ENCODE measurements at regions not wholly inside any gene's neighbourhood (a gene's known extent, or its start where the extent isn't known, plus 50 kb on each side); places are given as distances from the start of the nearest gene placed in this dataset.

DNA sequence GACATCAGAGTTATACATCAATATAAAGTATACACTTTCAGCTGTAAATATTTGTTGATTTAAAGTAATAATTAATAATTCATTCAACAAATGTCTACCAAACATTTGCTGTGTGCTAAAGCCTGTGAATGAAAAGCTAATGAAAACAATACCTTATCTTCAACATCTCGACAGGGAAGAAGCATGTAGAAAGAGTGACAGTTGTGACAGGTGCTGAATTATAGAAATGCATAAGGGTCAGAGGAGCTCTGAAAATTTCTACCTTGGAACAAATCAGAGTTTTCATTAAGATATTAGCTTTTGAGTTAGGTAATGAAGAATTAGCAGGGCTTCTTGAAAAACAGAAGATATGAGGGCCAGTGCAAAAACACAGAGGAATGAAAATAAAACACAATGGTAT lies 739.2 kb downstream of the VGLL3 start:
- Mint-ChIP-seq H3K27me3 (no peaks in the 10 kb centered on the region), H3K27ac (no peak overlapping the region), H3K9me3 (peaks cover 2 to 14% (median 9%) of the 10 kb centered on the region in 11 donors), H3K4me3 (no peak overlapping the region), H3K4me1 (no peaks in the 10 kb centered on the region), H3K36me3 (peaks cover 0 to 4% (median 0%) of the 10 kb centered on the region in 5 donors)
- Histone ChIP-seq H3K4me1 (ENCODE audit: control insufficient read depth in 2 of 2, insufficient read depth in 2 of 2, low read length in 2 of 2) (no peaks in the 10 kb centered on the region), H3K27me3 (ENCODE audit: control insufficient read depth in 2 of 2, insufficient read depth in 2 of 2, low read length in 2 of 2) (no peaks in the 10 kb centered on the region), H3K27ac (ENCODE audit: low read depth, low read length) (no peak overlapping the region), H3K4me3 (ENCODE audit: low read length) (no peak overlapping the region), H3K9me3 (ENCODE audit: control insufficient read depth in 2 of 3, low read length in 3 of 3) (peaks cover 0 to 4% (median 0%) of the 10 kb centered on the region in 3 experiments), H3K36me3 (ENCODE audit: control insufficient read depth in 2 of 3, insufficient read depth in 3 of 3, low read length in 3 of 3) (no peaks in the 10 kb centered on the region)
- ATAC-seq (no peak), DNase-seq (no peak)
- intact Hi-C loops (cut with micrococcal nuclease): no loop called here
- ChIA-PET POLR2A (no interaction called here), CTCF (interaction anchor here (0.5 kb wide), 1 partner anchor 184 kb away, joined by 3 read pairs; no protein-coding TSS in a partner anchor)

DNA sequence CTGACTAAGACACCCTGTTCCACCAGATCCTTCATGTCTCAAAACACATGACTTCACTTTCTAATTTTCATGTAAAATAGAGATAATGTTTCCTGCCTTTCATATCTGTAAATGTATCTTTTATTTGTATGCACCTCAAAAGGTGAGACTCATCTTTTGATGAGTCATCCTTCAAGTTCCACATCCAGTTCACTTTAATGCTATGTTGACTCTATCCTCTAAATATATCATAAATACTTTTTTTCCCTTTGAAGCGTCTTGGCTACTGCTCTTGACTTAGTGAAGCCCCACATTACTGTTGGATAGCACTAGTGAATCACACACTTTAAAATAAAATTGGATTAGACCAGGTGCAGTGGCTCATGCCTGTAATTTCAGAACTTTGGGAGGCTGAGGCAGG lies 741.1 kb downstream of the VGLL3 start:
- no peak overlapping the region for H3K27ac Mint-ChIP-seq
- H3K9me3 Mint-ChIP-seq: peaks cover 0 to 11% (median 8%) of the 10 kb centered on the region in 11 donors
- intact Hi-C loops (cut with micrococcal nuclease): no loop called here
- H3K4me3 Mint-ChIP-seq: no peak overlapping the region
- Histone ChIP-seq H3K36me3 (ENCODE audit: control insufficient read depth in 2 of 3, insufficient read depth in 3 of 3, low read length in 3 of 3) (no peaks in the 10 kb centered on the region), H3K27me3 (ENCODE audit: control insufficient read depth in 2 of 2, insufficient read depth in 2 of 2, low read length in 2 of 2) (no peaks in the 10 kb centered on the region), H3K4me3 (ENCODE audit: low read length) (no peak overlapping the region), H3K9me3 (ENCODE audit: control insufficient read depth in 2 of 3, low read length in 3 of 3) (peaks cover 0 to 4% (median 0%) of the 10 kb centered on the region in 3 experiments), H3K27ac (ENCODE audit: low read depth, low read length) (no peak overlapping the region), H3K4me1 (ENCODE audit: control insufficient read depth in 2 of 2, insufficient read depth in 2 of 2, low read length in 2 of 2) (no peaks in the 10 kb centered on the region)
- DNase-seq (no peak), ATAC-seq (no peak)
- ChIA-PET POLR2A (no interaction called here), CTCF (no interaction called here)
- no peaks in the 10 kb centered on the region for H3K36me3 Mint-ChIP-seq
- no peaks in the 10 kb centered on the region for H3K4me1 Mint-ChIP-seq
- H3K27me3 Mint-ChIP-seq: no peaks in the 10 kb centered on the region

DNA sequence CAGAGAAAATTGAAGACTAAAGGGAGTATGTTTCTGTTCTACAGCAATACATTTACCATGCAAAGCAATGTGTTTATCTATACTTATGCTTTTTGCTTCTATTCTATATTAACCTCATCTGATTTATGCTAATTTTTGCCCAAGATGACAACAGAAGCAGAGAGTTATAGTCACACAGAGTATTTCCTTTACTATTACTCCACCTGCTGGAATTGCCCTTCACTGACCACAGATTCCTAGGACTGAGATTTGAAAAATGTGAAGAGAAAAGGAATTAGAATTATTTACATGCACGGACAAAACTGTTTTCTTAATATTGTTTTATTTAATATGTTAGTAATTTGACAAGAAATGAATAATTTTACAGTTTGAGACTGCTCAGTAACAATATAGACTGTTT lies 745.6 kb downstream of the VGLL3 start:
- no peaks in the 10 kb centered on the region for H3K4me1 Mint-ChIP-seq
- ATAC-seq (no peak), DNase-seq (no peak)
- intact Hi-C loops (cut with micrococcal nuclease): no loop called here
- H3K27me3 Mint-ChIP-seq: no peaks in the 10 kb centered on the region
- Histone ChIP-seq H3K9me3 (ENCODE audit: control insufficient read depth in 2 of 3, low read length in 3 of 3) (peaks cover 0 to 4% (median 0%) of the 10 kb centered on the region in 3 experiments), H3K36me3 (ENCODE audit: control insufficient read depth in 2 of 3, insufficient read depth in 3 of 3, low read length in 3 of 3) (no peaks in the 10 kb centered on the region), H3K4me3 (ENCODE audit: low read length) (no peak overlapping the region), H3K27ac (ENCODE audit: low read depth, low read length) (no peak overlapping the region), H3K4me1 (ENCODE audit: control insufficient read depth in 2 of 2, insufficient read depth in 2 of 2, low read length in 2 of 2) (no peaks in the 10 kb centered on the region), H3K27me3 (ENCODE audit: control insufficient read depth in 2 of 2, insufficient read depth in 2 of 2, low read length in 2 of 2) (no peaks in the 10 kb centered on the region)
- peaks cover 0 to 11% (median 6%) of the 10 kb centered on the region in 11 donors for H3K9me3 Mint-ChIP-seq
- no peak overlapping the region for H3K27ac Mint-ChIP-seq
- ChIA-PET POLR2A (no interaction called here), CTCF (no interaction called here)
- H3K36me3 Mint-ChIP-seq: no peaks in the 10 kb centered on the region
- no peak overlapping the region for H3K4me3 Mint-ChIP-seq

DNA sequence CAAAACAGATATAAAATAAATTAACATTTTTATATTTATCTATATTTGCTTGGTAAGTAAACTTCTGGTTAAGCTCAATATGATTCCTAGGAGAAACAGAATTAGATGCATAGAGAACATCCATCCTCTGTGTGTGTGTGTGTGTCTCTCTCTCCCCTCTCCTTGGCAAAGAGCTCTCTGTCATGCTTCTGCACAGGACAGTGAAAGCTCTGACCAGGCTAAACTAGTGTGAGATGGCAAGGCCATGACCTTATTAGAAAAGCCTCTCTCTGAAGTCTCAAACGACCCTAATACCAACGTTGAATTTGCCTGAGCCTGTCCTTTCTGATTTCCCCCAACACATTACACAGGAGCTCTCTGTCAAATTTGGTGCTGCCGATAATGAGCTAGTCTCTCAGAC lies 746.0 kb downstream of the VGLL3 start:
- Mint-ChIP-seq H3K27ac (no peak overlapping the region), H3K9me3 (peaks cover 0 to 11% (median 6%) of the 10 kb centered on the region in 11 donors), H3K36me3 (no peaks in the 10 kb centered on the region), H3K27me3 (no peaks in the 10 kb centered on the region), H3K4me1 (no peaks in the 10 kb centered on the region), H3K4me3 (no peak overlapping the region)
- no peak for DNase-seq
- no peak for ATAC-seq
- H3K4me1 ChIP-seq (ENCODE audit: control insufficient read depth in 2 of 2, insufficient read depth in 2 of 2, low read length in 2 of 2): no peaks in the 10 kb centered on the region
- no peaks in the 10 kb centered on the region for H3K36me3 ChIP-seq (ENCODE audit: control insufficient read depth in 2 of 3, insufficient read depth in 3 of 3, low read length in 3 of 3)
- ChIA-PET POLR2A (no interaction called here), CTCF (no interaction called here)
- no peak overlapping the region for H3K4me3 ChIP-seq (ENCODE audit: low read length)
- peaks cover 0 to 4% (median 0%) of the 10 kb centered on the region in 3 experiments for H3K9me3 ChIP-seq (ENCODE audit: control insufficient read depth in 2 of 3, low read length in 3 of 3)
- intact Hi-C loops (cut with micrococcal nuclease): no loop called here
- no peaks in the 10 kb centered on the region for H3K27me3 ChIP-seq (ENCODE audit: control insufficient read depth in 2 of 2, insufficient read depth in 2 of 2, low read length in 2 of 2)
- H3K27ac ChIP-seq (ENCODE audit: low read depth, low read length): no peak overlapping the region

DNA sequence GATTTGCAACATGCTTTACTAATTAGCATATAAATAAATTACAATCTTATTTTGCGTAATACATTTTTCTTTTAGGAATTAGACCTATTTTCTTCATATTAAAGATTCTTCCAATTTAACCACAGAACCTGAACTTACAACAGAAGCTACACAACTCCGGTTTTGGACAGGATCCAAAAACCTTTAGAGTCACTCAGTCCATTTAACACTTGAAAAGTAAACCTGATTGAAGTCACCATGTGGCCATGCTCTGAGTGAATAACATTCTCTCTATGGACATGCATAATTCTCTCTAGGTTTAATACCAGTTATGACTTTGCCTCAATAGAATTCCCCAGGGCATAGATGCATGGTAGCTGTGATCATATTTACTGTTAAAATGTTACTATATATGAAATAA lies 751.0 kb downstream of the VGLL3 start:
- no peaks in the 10 kb centered on the region for H3K36me3 ChIP-seq (ENCODE audit: control insufficient read depth in 2 of 3, insufficient read depth in 3 of 3, low read length in 3 of 3)
- no peak overlapping the region for H3K4me3 ChIP-seq (ENCODE audit: low read length)
- H3K9me3 Mint-ChIP-seq: peaks cover 0 to 1% (median 0%) of the 10 kb centered on the region in 11 donors
- CTCF ChIA-PET: no interaction called here
- H3K9me3 ChIP-seq (ENCODE audit: control insufficient read depth in 2 of 3, low read length in 3 of 3): no peaks in the 10 kb centered on the region
- DNase-seq: no peak
- H3K36me3 Mint-ChIP-seq: no peaks in the 10 kb centered on the region
- H3K4me3 Mint-ChIP-seq: no peak overlapping the region
- no peaks in the 10 kb centered on the region for H3K4me1 Mint-ChIP-seq
- intact Hi-C loops (cut with micrococcal nuclease): no loop called here
- H3K27me3 Mint-ChIP-seq: no peaks in the 10 kb centered on the region
- H3K27ac ChIP-seq (ENCODE audit: low read depth, low read length): no peak overlapping the region
- no peak overlapping the region for H3K27ac Mint-ChIP-seq
- POLR2A ChIA-PET: no interaction called here
- no peaks in the 10 kb centered on the region for H3K4me1 ChIP-seq (ENCODE audit: control insufficient read depth in 2 of 2, insufficient read depth in 2 of 2, low read length in 2 of 2)
- no peaks in the 10 kb centered on the region for H3K27me3 ChIP-seq (ENCODE audit: control insufficient read depth in 2 of 2, insufficient read depth in 2 of 2, low read length in 2 of 2)
- no peak for ATAC-seq

DNA sequence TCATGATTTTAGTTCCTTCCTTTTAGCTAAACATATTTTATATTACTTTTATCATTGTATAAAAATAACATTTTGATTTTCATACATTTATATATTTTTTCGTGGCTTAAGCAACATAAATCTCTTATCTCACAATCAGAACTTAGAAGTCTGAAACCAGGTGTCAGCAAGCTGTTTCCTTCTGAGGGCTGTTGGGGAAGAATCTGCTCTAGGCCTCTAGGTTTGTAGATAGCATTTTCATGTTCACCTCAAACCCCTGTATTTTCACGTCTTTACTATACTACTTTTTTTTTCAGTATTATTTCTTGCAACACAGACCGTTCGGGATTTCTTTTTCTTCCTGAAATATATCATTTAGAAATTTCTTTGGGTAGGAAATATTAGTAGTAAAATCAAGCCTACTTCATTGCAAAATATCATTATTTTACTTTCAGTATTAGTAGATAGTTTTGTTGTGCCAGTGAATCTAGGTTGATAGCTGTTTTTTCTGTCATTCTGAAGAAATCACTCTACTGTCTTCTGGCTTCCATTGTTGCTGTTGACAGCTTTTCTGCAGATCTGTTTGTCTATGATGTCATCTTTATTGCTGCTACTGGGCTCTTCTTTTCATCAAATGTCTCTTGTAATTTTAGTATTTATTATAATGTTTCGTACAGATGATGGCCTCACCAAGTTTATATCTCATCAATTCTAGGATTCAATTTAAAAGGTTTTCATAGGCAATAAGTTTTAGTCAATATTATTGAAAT lies 756.3 kb downstream of the VGLL3 start:
- no peaks in the 10 kb centered on the region for H3K27me3 Mint-ChIP-seq
- Histone ChIP-seq H3K4me1 (ENCODE audit: control insufficient read depth in 2 of 2, insufficient read depth in 2 of 2, low read length in 2 of 2) (no peaks in the 10 kb centered on the region), H3K9me3 (ENCODE audit: control insufficient read depth in 2 of 3, low read length in 3 of 3) (no peaks in the 10 kb centered on the region), H3K4me3 (ENCODE audit: low read length) (no peak overlapping the region), H3K27ac (ENCODE audit: low read depth, low read length) (no peak overlapping the region), H3K27me3 (ENCODE audit: control insufficient read depth in 2 of 2, insufficient read depth in 2 of 2, low read length in 2 of 2) (no peaks in the 10 kb centered on the region), H3K36me3 (ENCODE audit: control insufficient read depth in 2 of 3, insufficient read depth in 3 of 3, low read length in 3 of 3) (no peaks in the 10 kb centered on the region)
- no peak overlapping the region for H3K4me3 Mint-ChIP-seq
- CTCF ChIA-PET: no interaction called here
- H3K27ac Mint-ChIP-seq: no peak overlapping the region
- H3K9me3 Mint-ChIP-seq: peaks cover 0 to 1% (median 0%) of the 10 kb centered on the region in 11 donors
- no peaks in the 10 kb centered on the region for H3K4me1 Mint-ChIP-seq
- H3K36me3 Mint-ChIP-seq: no peaks in the 10 kb centered on the region
- DNase-seq (no peak), ATAC-seq (no peak)
- POLR2A ChIA-PET: no interaction called here
- intact Hi-C loops (cut with micrococcal nuclease): no loop called here

DNA sequence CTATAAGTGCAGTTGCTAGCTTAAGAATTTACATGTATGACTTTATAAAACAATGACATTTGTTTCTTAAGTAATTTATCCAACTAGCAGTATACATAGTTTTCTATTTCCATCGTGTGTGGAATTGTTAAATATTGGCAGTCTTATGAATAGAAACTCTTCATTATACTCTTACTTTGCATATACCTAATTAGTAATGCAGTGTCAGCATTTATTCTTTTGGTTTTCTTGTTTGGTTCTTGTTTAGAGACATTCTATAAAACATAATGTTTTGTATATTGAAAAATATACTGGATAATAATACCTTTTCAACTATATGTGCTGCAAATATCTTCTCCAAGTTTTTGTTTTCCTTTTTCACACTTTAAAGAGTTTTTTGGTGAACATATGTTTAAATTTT lies 760.2 kb downstream of the VGLL3 start:
- Histone ChIP-seq H3K4me3 (ENCODE audit: low read length) (no peak overlapping the region), H3K27me3 (ENCODE audit: control insufficient read depth in 2 of 2, insufficient read depth in 2 of 2, low read length in 2 of 2) (no peaks in the 10 kb centered on the region), H3K27ac (ENCODE audit: low read depth, low read length) (no peak overlapping the region), H3K9me3 (ENCODE audit: control insufficient read depth in 2 of 3, low read length in 3 of 3) (no peaks in the 10 kb centered on the region), H3K4me1 (ENCODE audit: control insufficient read depth in 2 of 2, insufficient read depth in 2 of 2, low read length in 2 of 2) (no peaks in the 10 kb centered on the region), H3K36me3 (ENCODE audit: control insufficient read depth in 2 of 3, insufficient read depth in 3 of 3, low read length in 3 of 3) (no peaks in the 10 kb centered on the region)
- CTCF ChIA-PET: no interaction called here
- POLR2A ChIA-PET: no interaction called here
- H3K36me3 Mint-ChIP-seq: no peaks in the 10 kb centered on the region
- H3K4me3 Mint-ChIP-seq: no peak overlapping the region
- peaks cover 0 to 4% (median 0%) of the 10 kb centered on the region in 11 donors for H3K9me3 Mint-ChIP-seq
- DNase-seq: no peak
- H3K27me3 Mint-ChIP-seq: no peaks in the 10 kb centered on the region
- no peaks in the 10 kb centered on the region for H3K4me1 Mint-ChIP-seq
- intact Hi-C loops (cut with micrococcal nuclease): no loop called here
- H3K27ac Mint-ChIP-seq: no peak overlapping the region
- no peak for ATAC-seq
